ENCODE measurements at regions not wholly inside any gene's neighbourhood (a gene's known extent, or its start where the extent isn't known, plus 50 kb on each side); places are given as distances from the start of the nearest gene placed in this dataset.

DNA sequence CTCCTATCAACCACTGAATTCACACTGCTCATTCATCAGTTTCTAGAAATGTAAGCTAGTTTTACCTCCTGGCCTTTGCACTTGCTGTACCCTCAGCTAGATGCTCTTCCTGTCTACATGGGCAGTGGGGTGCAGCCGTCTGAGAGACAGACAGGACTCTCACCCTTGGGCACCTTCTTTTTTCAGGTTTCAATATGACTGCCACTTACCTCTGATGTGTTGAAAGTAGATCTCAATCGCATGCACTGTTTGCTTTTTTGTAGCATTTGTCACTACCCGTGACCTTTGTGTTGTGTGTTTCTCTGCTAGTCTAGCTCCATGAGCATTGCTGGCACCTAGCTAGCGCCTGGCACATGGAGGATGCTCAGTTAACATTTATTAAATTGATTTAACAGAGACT is 403.1 kb upstream of the TRPC7 start:
- POLR2A ChIA-PET (ENCODE audit: partially characterized antibody): no interaction called here
- CTCF ChIA-PET (ENCODE audit: partially characterized antibody): interaction anchor here (1.2 kb wide), 1 partner anchor 519 kb away, joined by 3 read pairs; no protein-coding TSS in a partner anchor
- Mint-ChIP-seq H3K27me3 (peaks cover 0 to 4% of the 10 kb centered on the region in 2 donors), H3K4me3 (no peak overlapping the region), H3K9me3 (peaks cover 0 to 10% (median under 1%) of the 10 kb centered on the region in 8 donors), H3K4me1 (no peaks in the 10 kb centered on the region), H3K27ac (peak overlapping the region in 1 of 7 donors; percentile 48), H3K36me3 (no peaks in the 10 kb centered on the region)
- Histone ChIP-seq H3K9me3 (ENCODE audit: control insufficient read depth in 1 of 2, low read length in 2 of 2) (no peaks in the 10 kb centered on the region), H3K27ac (ENCODE audit: low read depth, low read length) (no peak overlapping the region), H3K36me3 (ENCODE audit: insufficient read depth, low read length) (no peaks in the 10 kb centered on the region), H3K4me1 (ENCODE audit: insufficient read depth, low read length) (no peaks in the 10 kb centered on the region), H3K27me3 (ENCODE audit: insufficient read depth, low read length) (no peaks in the 10 kb centered on the region), H3K4me3 (ENCODE audit: low read length in 2 of 2) (no peak overlapping the region)
- DNase-seq: no peak
- intact Hi-C loops (cut with micrococcal nuclease): no loop called here

DNA sequence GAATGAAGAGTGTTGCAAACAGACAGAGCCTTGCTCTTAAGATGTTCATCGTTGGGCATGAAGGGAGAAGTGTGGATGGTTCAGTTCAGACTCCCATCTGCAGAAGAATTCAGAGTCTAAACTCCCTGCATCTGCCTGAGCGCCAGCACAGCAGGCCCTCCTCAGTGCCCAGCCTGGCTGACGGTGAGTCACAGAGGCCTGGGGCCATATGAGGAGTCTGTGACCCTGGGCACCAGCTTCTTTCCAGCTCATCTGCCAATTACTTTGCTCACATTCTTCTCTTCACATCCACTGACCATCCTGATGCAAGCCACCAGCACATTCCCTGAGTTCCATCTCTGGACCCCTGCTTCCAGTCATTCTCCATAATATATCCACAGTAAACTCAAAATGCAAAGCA is 401.1 kb upstream of the TRPC7 start:
- DNase-seq: no peak
- no peak overlapping the region for H3K27ac ChIP-seq (ENCODE audit: low read depth, low read length)
- no peak overlapping the region for H3K27ac Mint-ChIP-seq
- H3K9me3 Mint-ChIP-seq: peaks cover 0 to 10% (median under 1%) of the 10 kb centered on the region in 8 donors
- peaks cover 0 to 4% of the 10 kb centered on the region in 2 donors for H3K27me3 Mint-ChIP-seq
- intact Hi-C loops (cut with micrococcal nuclease): no loop called here
- no peaks in the 10 kb centered on the region for H3K9me3 ChIP-seq (ENCODE audit: control insufficient read depth in 1 of 2, low read length in 2 of 2)
- no peak overlapping the region for H3K4me3 Mint-ChIP-seq
- no peaks in the 10 kb centered on the region for H3K4me1 ChIP-seq (ENCODE audit: insufficient read depth, low read length)
- no peaks in the 10 kb centered on the region for H3K27me3 ChIP-seq (ENCODE audit: insufficient read depth, low read length)
- no peak overlapping the region for H3K4me3 ChIP-seq (ENCODE audit: low read length in 2 of 2)
- ChIA-PET POLR2A (ENCODE audit: partially characterized antibody) (no interaction called here), CTCF (ENCODE audit: partially characterized antibody) (no interaction called here)
- H3K36me3 ChIP-seq (ENCODE audit: insufficient read depth, low read length): no peaks in the 10 kb centered on the region
- H3K36me3 Mint-ChIP-seq: no peaks in the 10 kb centered on the region
- no peaks in the 10 kb centered on the region for H3K4me1 Mint-ChIP-seq

DNA sequence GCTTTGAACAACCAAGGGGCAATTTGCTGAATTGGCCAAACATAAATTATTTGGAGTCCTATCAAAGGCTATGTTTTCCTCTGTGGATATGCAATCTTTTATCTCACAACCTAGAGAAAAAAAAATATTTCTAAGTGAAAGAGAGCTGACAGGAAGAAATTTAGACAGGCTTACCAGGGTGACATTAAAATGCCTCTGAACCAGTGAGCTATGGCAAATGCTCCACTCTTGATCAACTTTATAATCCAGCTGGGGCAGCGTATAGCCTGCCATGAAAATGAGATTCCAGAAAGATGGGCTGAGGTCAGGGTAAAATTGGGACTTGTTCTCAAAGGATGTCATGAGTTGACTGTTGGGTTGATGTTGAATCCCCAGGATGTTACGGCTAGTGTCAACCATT is 399.3 kb upstream of the TRPC7 start:
- peaks cover 0 to 12% (median under 1%) of the 10 kb centered on the region in 8 donors for H3K9me3 Mint-ChIP-seq
- H3K4me3 Mint-ChIP-seq: no peak overlapping the region
- no peaks in the 10 kb centered on the region for H3K27me3 Mint-ChIP-seq
- ChIA-PET POLR2A (ENCODE audit: partially characterized antibody) (no interaction called here), CTCF (ENCODE audit: partially characterized antibody) (interaction anchor here (1.0 kb wide), 1 partner anchor 49 kb away, joined by 3 read pairs; no protein-coding TSS in a partner anchor)
- no peaks in the 10 kb centered on the region for H3K36me3 ChIP-seq (ENCODE audit: insufficient read depth, low read length)
- H3K27me3 ChIP-seq (ENCODE audit: insufficient read depth, low read length): no peaks in the 10 kb centered on the region
- H3K4me1 Mint-ChIP-seq: no peaks in the 10 kb centered on the region
- H3K4me3 ChIP-seq (ENCODE audit: low read length in 2 of 2): no peak overlapping the region
- DNase-seq: no peak
- intact Hi-C loops (cut with micrococcal nuclease): no loop called here
- H3K36me3 Mint-ChIP-seq: no peaks in the 10 kb centered on the region
- H3K4me1 ChIP-seq (ENCODE audit: insufficient read depth, low read length): no peaks in the 10 kb centered on the region
- no peak overlapping the region for H3K27ac Mint-ChIP-seq
- H3K27ac ChIP-seq (ENCODE audit: low read depth, low read length): no peak overlapping the region
- no peaks in the 10 kb centered on the region for H3K9me3 ChIP-seq (ENCODE audit: control insufficient read depth in 1 of 2, low read length in 2 of 2)

DNA sequence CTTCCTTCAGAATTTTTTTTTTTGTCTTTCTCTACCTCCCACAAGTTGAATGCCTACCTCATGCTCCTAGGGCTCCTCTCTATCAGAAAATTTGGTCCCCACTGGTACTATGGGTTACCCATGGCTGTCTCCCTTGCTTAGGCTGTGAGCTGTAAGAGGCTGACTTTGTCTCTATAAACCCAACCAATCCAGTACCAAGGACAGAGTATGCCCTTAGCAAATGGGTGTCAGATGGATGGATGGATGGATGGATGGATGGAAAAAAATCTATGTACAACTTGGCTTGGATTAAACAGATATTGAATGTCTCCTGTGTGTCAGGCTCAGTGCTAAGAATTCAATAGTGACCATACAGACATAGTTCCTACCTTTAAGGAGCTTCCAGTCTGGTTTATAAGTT is 398.2 kb upstream of the TRPC7 start:
- H3K27ac ChIP-seq (ENCODE audit: low read depth, low read length): no peak overlapping the region
- H3K4me1 Mint-ChIP-seq: no peaks in the 10 kb centered on the region
- H3K4me3 ChIP-seq (ENCODE audit: low read length in 2 of 2): no peak overlapping the region
- H3K27me3 ChIP-seq (ENCODE audit: insufficient read depth, low read length): no peaks in the 10 kb centered on the region
- no peaks in the 10 kb centered on the region for H3K27me3 Mint-ChIP-seq
- no peaks in the 10 kb centered on the region for H3K9me3 ChIP-seq (ENCODE audit: control insufficient read depth in 1 of 2, low read length in 2 of 2)
- no peaks in the 10 kb centered on the region for H3K36me3 ChIP-seq (ENCODE audit: insufficient read depth, low read length)
- DNase-seq: no peak
- peaks cover 0 to 21% (median under 1%) of the 10 kb centered on the region in 8 donors for H3K9me3 Mint-ChIP-seq
- intact Hi-C loops (cut with micrococcal nuclease): no loop called here
- no peak overlapping the region for H3K4me3 Mint-ChIP-seq
- CTCF ChIA-PET (ENCODE audit: partially characterized antibody): no interaction called here
- POLR2A ChIA-PET (ENCODE audit: partially characterized antibody): no interaction called here
- no peak overlapping the region for H3K27ac Mint-ChIP-seq
- no peaks in the 10 kb centered on the region for H3K36me3 Mint-ChIP-seq
- no peaks in the 10 kb centered on the region for H3K4me1 ChIP-seq (ENCODE audit: insufficient read depth, low read length)

DNA sequence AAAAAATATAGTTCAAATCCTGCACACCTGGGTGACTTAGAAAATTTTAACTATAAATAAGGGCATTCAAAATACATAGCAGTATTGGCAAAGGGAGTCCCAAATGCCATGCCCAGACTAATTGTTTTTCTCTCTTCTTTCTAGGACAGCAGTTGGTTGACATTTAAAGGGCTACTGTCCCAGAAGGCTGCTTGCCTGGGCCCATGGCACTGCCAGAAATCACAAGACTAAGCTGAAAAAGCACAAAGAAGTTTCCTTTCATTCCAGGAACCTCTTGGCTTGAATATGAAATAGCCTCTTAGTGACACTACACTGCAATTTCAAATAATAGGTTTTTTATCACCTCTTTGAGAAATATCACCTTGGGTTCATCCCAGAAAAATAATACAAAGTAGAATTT is 388.9 kb upstream of the TRPC7 start:
- no peak overlapping the region for H3K4me3 Mint-ChIP-seq
- Histone ChIP-seq H3K9me3 (ENCODE audit: control insufficient read depth in 1 of 2, low read length in 2 of 2) (no peaks in the 10 kb centered on the region), H3K4me3 (ENCODE audit: low read length in 2 of 2) (no peak overlapping the region), H3K27ac (ENCODE audit: low read depth, low read length) (no peak overlapping the region), H3K27me3 (ENCODE audit: insufficient read depth, low read length) (no peaks in the 10 kb centered on the region), H3K36me3 (ENCODE audit: insufficient read depth, low read length) (no peaks in the 10 kb centered on the region), H3K4me1 (ENCODE audit: insufficient read depth, low read length) (no peaks in the 10 kb centered on the region)
- H3K27ac Mint-ChIP-seq: no peak overlapping the region
- ChIA-PET POLR2A (ENCODE audit: partially characterized antibody) (no interaction called here), CTCF (ENCODE audit: partially characterized antibody) (no interaction called here)
- intact Hi-C loops (cut with micrococcal nuclease): no loop called here
- no peaks in the 10 kb centered on the region for H3K36me3 Mint-ChIP-seq
- no peaks in the 10 kb centered on the region for H3K4me1 Mint-ChIP-seq
- peaks cover 0 to 1% of the 10 kb centered on the region in 2 donors for H3K27me3 Mint-ChIP-seq
- H3K9me3 Mint-ChIP-seq: peaks cover 0 to 9% (median 0%) of the 10 kb centered on the region in 8 donors
- DNase-seq: no peak

DNA sequence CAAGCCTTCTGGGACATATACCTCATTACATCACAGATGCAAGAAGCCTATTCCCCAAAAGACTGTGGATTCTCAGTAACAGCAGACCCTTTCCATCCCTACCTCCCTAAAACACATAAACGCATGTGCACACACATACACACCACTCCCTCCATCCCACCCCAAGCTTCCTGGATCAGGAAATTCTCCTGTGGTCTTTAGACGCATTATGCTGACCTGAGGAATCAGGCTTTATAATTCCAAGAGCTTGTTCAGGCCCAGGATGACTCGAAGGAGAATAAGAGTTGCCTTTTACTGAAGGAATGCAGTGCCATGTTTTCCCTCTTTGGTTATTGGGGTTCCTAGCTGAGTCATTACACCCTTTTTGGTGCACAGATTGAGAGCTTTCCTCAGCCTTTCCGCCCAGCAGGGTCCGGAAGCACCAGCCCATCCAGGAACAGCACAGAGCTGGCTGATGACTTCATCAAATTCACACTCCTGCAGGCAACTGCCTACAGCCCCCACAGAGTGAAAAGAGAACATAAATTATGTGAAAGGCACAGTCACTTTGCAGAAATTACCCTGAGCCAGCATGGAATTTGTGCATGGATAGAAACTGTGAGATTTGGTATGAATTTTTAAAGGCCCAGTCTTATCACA is 385.0 kb upstream of the TRPC7 start:
- POLR2A ChIA-PET (ENCODE audit: partially characterized antibody): no interaction called here

DNA sequence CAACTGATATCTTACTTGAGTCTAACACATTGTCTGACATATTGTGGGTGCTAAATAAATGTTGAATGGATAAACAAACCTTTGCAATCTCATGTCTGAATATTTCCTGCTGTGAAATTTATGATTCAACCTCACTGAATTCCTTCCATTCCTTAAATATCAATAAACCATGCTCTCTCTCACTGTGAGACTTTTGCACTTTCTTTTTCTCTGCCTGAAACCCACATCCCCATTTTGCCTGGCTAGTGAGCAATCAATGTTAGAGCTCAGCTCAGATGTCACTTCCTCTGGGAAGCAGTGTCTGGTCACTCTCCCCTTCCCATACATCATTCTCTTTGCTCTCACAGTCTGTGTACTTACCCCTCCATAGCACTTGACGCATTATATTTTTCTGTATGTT is 383.7 kb upstream of the TRPC7 start:
- no peaks in the 10 kb centered on the region for H3K4me1 ChIP-seq (ENCODE audit: insufficient read depth, low read length)

More for the DNA sequence above, 385.0 kb upstream of the TRPC7 start:
- no peak overlapping the region for H3K27ac ChIP-seq (ENCODE audit: low read depth, low read length)
- Mint-ChIP-seq H3K27me3 (no peaks in the 10 kb centered on the region), H3K9me3 (peaks cover 0 to 5% (median 2%) of the 10 kb centered on the region in 8 donors), H3K36me3 (no peaks in the 10 kb centered on the region), H3K4me1 (no peaks in the 10 kb centered on the region), H3K4me3 (no peak overlapping the region), H3K27ac (no peak overlapping the region)
- intact Hi-C loops (cut with micrococcal nuclease): no loop called here
- no peaks in the 10 kb centered on the region for H3K36me3 ChIP-seq (ENCODE audit: insufficient read depth, low read length)
- CTCF ChIA-PET (ENCODE audit: partially characterized antibody): no interaction called here
- no peak for DNase-seq
- H3K27me3 ChIP-seq (ENCODE audit: insufficient read depth, low read length): no peaks in the 10 kb centered on the region
- no peak overlapping the region for H3K4me3 ChIP-seq (ENCODE audit: low read length in 2 of 2)
- peaks cover 0 to 5% of the 10 kb centered on the region in 2 donors for H3K9me3 ChIP-seq (ENCODE audit: control insufficient read depth in 1 of 2, low read length in 2 of 2)
- H3K4me1 ChIP-seq (ENCODE audit: insufficient read depth, low read length): no peaks in the 10 kb centered on the region

More for the DNA sequence above, 383.7 kb upstream of the TRPC7 start:
- POLR2A ChIA-PET (ENCODE audit: partially characterized antibody): no interaction called here
- CTCF ChIA-PET (ENCODE audit: partially characterized antibody): no interaction called here
- no peak overlapping the region for H3K27ac ChIP-seq (ENCODE audit: low read depth, low read length)
- Mint-ChIP-seq H3K27ac (no peak overlapping the region), H3K4me1 (no peaks in the 10 kb centered on the region), H3K36me3 (no peaks in the 10 kb centered on the region), H3K4me3 (no peak overlapping the region), H3K9me3 (peaks cover under 1 to 9% (median 4%) of the 10 kb centered on the region in 8 donors), H3K27me3 (no peaks in the 10 kb centered on the region)
- no peaks in the 10 kb centered on the region for H3K27me3 ChIP-seq (ENCODE audit: insufficient read depth, low read length)
- intact Hi-C loops (cut with micrococcal nuclease): no loop called here
- H3K9me3 ChIP-seq (ENCODE audit: control insufficient read depth in 1 of 2, low read length in 2 of 2): peaks cover 0 to 5% of the 10 kb centered on the region in 2 donors
- H3K36me3 ChIP-seq (ENCODE audit: insufficient read depth, low read length): no peaks in the 10 kb centered on the region
- no peak for DNase-seq
- H3K4me3 ChIP-seq (ENCODE audit: low read length in 2 of 2): no peak overlapping the region
